Fibroblast of skin of right biceps (primary cell): ENCODE measurements at regions not wholly inside any gene's neighbourhood (a gene's known extent, or its start where the extent isn't known, plus 50 kb on each side); places are given as distances from the start of the nearest gene placed in this dataset.

Experiments
- DNase-seq: peaks from one replicate; pipeline ENCODE4 v3.0.0-alpha.2; 2013

GRCh38 chr9:81388831-81389230 is 300.5 kb downstream of the TLE1 start:
- no peak for DNase-seq

GRCh38 chr9:81387360-81388106 is 301.8 kb downstream of the TLE1 start:
- no peak for DNase-seq

GRCh38 chr9:81384911-81385310 is 304.4 kb downstream of the TLE1 start:
- DNase-seq = no peak

- no peak for DNase-seq
These were observed 307.1 kb downstream of the TLE1 start for GRCh38 chr9:81382281-81382680.

- no peak for DNase-seq
These were observed 307.7 kb downstream of the TLE1 start for GRCh38 chr9:81381694-81382093.

- no peak for DNase-seq
These were observed 308.6 kb downstream of the TLE1 start for GRCh38 chr9:81380504-81381359.

- peak; percentile 78 for DNase-seq
These were observed 309.7 kb downstream of the TLE1 start for GRCh38 chr9:81379655-81380054.

DNA sequence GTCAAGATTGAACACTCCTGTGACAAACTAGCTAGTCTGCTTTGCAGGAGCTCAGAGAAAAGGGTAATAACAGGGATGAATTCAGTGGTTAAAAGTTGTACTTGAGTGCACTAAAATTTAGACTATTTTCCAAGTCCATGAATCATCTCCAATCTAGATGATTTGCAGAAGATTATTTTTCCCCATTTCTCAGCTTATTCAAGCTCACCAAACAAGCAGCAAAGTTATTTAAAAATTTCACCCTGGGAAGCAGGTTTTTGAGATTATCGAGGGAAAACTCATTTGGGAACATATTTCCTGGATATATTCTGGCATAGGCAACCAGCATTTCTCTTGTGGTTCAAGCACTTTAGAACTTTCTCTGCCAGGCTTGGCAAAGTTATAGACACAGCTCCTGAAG is 311.4 kb downstream of the TLE1 start:
- DNase-seq = no peak

GRCh38 chr9:81377320-81377719 is 312.0 kb downstream of the TLE1 start:
- DNase-seq = no peak

GRCh38 chr9:81375187-81376100 is 313.9 kb downstream of the TLE1 start:
- no peak for DNase-seq

DNA sequence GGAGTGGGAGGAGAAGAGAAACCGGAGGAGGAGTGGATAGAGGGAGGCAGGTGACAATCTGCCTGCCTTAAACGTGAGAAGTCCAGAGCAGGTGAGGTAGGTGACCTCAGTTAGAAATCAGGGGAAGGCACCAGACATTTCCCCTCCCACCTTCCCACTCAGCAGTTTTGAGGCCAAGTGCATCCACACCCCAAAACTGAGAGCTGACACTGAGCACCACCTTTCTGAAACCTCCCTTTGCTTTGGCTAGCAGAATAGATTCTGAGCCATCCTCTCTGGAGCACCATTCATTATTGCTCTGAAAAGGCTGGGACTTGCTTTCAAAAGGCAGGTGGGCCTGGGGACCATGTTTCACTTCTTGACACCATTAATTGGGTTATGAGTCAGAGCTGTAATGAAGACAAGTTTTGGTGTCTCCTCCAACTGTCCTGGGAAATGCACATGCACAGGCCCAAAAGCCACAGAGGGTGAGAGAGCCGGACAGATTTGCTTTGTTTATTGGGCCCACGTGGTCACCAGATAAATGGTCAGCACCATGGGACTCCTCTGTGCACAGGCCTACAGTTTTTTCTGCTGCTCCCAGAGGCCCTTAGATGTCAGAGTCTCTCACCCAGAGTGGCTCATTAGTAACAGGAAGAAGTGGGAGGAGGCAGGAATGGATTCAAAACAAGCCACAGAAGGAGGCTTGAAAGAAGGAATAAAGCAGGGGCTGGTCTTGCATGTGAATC is 314.7 kb downstream of the TLE1 start:
- DNase-seq = no peak

DNA sequence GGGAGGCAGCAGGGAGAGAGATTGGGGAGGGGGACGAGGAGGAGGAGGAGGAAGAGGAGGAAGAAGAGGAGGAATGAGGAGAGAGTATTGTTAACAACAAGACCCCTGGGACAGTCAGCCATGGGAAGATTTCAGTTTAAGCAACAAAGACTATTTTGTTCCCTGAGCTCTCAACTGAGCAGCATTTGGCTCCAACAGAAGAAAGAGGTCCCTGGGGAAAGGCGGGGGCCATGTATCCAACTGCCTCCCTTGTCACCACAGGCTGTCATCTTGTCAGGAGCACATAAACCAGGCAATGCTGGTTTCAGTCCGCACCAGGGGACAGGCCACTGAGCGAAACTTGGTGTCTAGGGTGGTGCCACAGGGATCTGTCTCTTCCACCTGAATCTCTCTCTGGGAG is 316.1 kb downstream of the TLE1 start:
- no peak for DNase-seq

- DNase-seq = no peak
These were observed 316.6 kb downstream of the TLE1 start for GRCh38 chr9:81372628-81373191.

GRCh38 chr9:81371824-81372223 is 317.5 kb downstream of the TLE1 start:
- no peak for DNase-seq

GRCh38 chr9:81370650-81371049 is 318.7 kb downstream of the TLE1 start:
- no peak for DNase-seq

DNA sequence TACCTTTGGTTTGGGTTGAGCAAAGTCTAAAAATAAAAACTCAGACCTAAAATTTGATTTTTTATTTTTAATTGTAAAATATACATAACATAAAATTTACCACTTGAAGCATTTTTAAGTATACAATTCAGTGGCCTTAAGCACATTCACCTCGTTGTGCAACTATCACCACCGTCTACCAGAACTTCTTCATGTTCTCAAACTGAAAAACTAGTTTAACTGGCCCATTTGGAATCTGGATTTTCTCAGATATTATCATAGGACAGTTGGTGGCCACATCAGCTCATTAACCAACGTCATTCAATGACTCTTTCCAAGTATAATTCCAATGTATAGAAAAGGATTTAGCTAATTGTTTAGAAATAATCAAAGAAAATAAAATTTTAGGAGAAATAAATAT is 319.3 kb downstream of the TLE1 start:
- DNase-seq = no peak

DNA sequence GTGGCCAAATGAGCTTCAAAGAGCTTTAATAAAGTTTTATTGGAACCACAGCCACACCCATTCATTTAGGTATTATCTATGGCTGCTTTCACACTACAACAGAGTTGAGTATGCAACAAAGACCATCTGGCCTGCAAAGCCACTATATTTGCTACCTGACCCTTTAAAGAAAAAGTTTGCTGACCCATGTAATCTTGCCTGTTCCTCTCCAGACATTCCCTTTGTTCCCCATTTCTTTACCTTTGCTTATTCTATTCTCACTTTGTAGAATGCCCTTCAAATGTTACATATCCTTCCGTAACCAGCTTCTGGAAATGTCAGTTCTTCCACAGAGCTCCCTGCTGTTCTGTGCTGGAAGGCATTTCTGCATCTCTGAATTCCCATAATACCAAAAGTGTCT is 320.2 kb downstream of the TLE1 start:
- DNase-seq = no peak

GRCh38 chr9:81363916-81364480 is 325.3 kb downstream of the TLE1 start:
- DNase-seq = peak; percentile 26

- DNase-seq = no peak
These were observed 328.1 kb downstream of the TLE1 start for GRCh38 chr9:81361296-81361695.

GRCh38 chr9:81351166-81351565 is 338.2 kb downstream of the TLE1 start:
- no peak for DNase-seq

- no peak for DNase-seq
These were observed 345.0 kb downstream of the TLE1 start for GRCh38 chr9:81344366-81344765.
